PC-3 (cell line): ENCODE measurements at regions not wholly inside any gene's neighbourhood (a gene's known extent, or its start where the extent isn't known, plus 50 kb on each side); places are given as distances from the start of the nearest gene placed in this dataset.

Experiments
- ATAC-seq: fragments of 200-7000 bp; cut with Tn5 transposase; 2 replicates; pipeline ENCODE4 v1.9.1; 2020; ENCODE audit warnings: mild to moderate bottlenecking, moderate library complexity
- BruUV-seq: library from RNA; stranded (reverse); fragments of 400-500 nt; replicated peaks from 2 replicates; lab custom pipeline; 2021; lab: Mats Ljungman, UMichigan
- CTCF ChIA-PET: fragments of 300-600 bp; sonication (Branson Sonifier 250); formaldehyde crosslinking; loops from one replicate; lab custom pipeline; 2022; ENCODE audit warnings: antibody characterized with exemption; lab: Charles Lee
- POLR2A ChIA-PET: fragments of 300-600 bp; sonication (Branson Sonifier 250); formaldehyde crosslinking; loops from one replicate; lab custom pipeline; 2022; ENCODE audit warnings: antibody characterized with exemption; ENCODE audit not compliant: unreplicated experiment; lab: Charles Lee
- DNase-seq: peaks from one replicate; pipeline ENCODE4 v3.0.0-alpha.2; 2015
- H2AFZ ChIP-seq: fragments of 300-600 bp; sonication (generic); 2 replicates; pipeline ENCODE4 v1.6.0; 2016; ENCODE audit warnings: antibody characterized with exemption, low read length
- H3F3A ChIP-seq: fragments of 300-600 bp; sonication (generic); one replicate; pipeline ENCODE4 v1.6.0; 2017; ENCODE audit warnings: antibody characterized with exemption, low read length, control low read depth, mild to moderate bottlenecking; ENCODE audit not compliant: unreplicated experiment
- H3K27ac ChIP-seq: fragments of 300-600 bp; sonication (generic); 2 replicates; pipeline ENCODE4 v1.5.1; 2016; ENCODE audit warnings: mild to moderate bottlenecking, low read length
- H3K27me3 ChIP-seq: fragments of 300-600 bp; sonication (generic); 2 replicates; pipeline ENCODE4 v1.6.1; 2016; ENCODE audit warnings: low read length, mixed read lengths
- H3K36me3 ChIP-seq: fragments of 300-600 bp; sonication (generic); 2 replicates; pipeline ENCODE4 v1.6.1; 2016; ENCODE audit warnings: low read depth, mixed run types, low read length, mixed read lengths
- H3K4me1 ChIP-seq: fragments of 300-600 bp; sonication (generic); 2 replicates; pipeline ENCODE4 v1.5.1; 2016; ENCODE audit warnings: low read length; ENCODE audit not compliant: insufficient read depth
- H3K4me2 ChIP-seq: fragments of 300-600 bp; sonication (generic); 2 replicates; pipeline ENCODE4 v1.6.0; 2016; ENCODE audit warnings: low read length
- H3K4me3 ChIP-seq: fragments of 300-600 bp; sonication (generic); 2 replicates; pipeline ENCODE4 v1.5.1; 2016; ENCODE audit warnings: mild to moderate bottlenecking, low read length, mixed read lengths
- H3K79me2 ChIP-seq: fragments of 300-600 bp; sonication (generic); 2 replicates; pipeline ENCODE4 v1.6.1; 2017; ENCODE audit warnings: low read length, mixed read lengths
- H3K9ac ChIP-seq: fragments of 300-600 bp; sonication (generic); 2 replicates; pipeline ENCODE4 v1.6.0; 2016; ENCODE audit warnings: mild to moderate bottlenecking, low read length
- H3K9me2 ChIP-seq: fragments of 300-600 bp; sonication (generic); replicated peaks from 2 replicates; pipeline ENCODE4 v1.6.1; 2016; ENCODE audit warnings: mixed run types, low read length, mixed read lengths
- H3K9me3 ChIP-seq: fragments of 300-600 bp; sonication (generic); 2 replicates; pipeline ENCODE4 v1.6.1; 2016; ENCODE audit warnings: low read length, mixed read lengths
- H4K20me1 ChIP-seq: fragments of 300-600 bp; sonication (generic); 2 replicates; pipeline ENCODE4 v1.6.1; 2016; ENCODE audit warnings: low read length, mixed read lengths
- CTCF ChIP-seq: fragments of 300-600 bp; sonication (generic); conservative IDR thresholded peaks from 2 replicates; pipeline ENCODE4 v1.5.1; 2017; ENCODE audit warnings: antibody characterized with exemption, low read depth, mild to moderate bottlenecking, low read length
- EZH2 ChIP-seq: fragments of 300-600 bp; sonication (generic); IDR thresholded peaks from one replicate; pipeline ENCODE4 v1.6.1; 2017; ENCODE audit warnings: antibody characterized with exemption, mild to moderate bottlenecking, low read length; ENCODE audit not compliant: unreplicated experiment
- EZH2phosphoT487 ChIP-seq: fragments of 300-600 bp; sonication (generic); IDR thresholded peaks from 2 replicates; pipeline ENCODE4 v1.6.1; 2018; ENCODE audit warnings: mild to moderate bottlenecking, antibody characterized with exemption, low read length, borderline replicate concordance
- intact Hi-C: fragments of 100-400 bp; cut with micrococcal nuclease; formaldehyde crosslinking; loops from 2 replicates; pipeline ENCODE4 v1.9.0; 2023

- Histone ChIP-seq H3K36me3 (no peaks in the 10 kb centered on the region), H3K4me2 (no peak overlapping the region), H2AFZ (0 out of 2 replicates have a peak overlapping the region, but pooled peaks have one; percentile 38), H3K4me1 (peaks cover 5% of the 10 kb centered on the region), H3K79me2 (no peaks in the 10 kb centered on the region), H3K9ac (no peak overlapping the region), H3K4me3 (no peak overlapping the region), H3K9me2 (no peaks in the 10 kb centered on the region), H3K9me3 (no peaks in the 10 kb centered on the region), H3K27me3 (peaks cover 18% of the 10 kb centered on the region), H3K27ac (no peak overlapping the region), H3F3A (no peaks in the 10 kb centered on the region), H4K20me1 (no peaks in the 10 kb centered on the region)
- no peak for TF ChIP-seq EZH2
- no peak for TF ChIP-seq CTCF
- no peak for TF ChIP-seq EZH2phosphoT487
- ChIA-PET POLR2A (no interaction called here), CTCF (no interaction called here)
- intact Hi-C loops: no loop called here
- ATAC-seq (no peak), DNase-seq (no peak)
- BruUV-seq: no TSS peak
Measured at GRCh38 chr12:38155020-38155395, 161.6 kb upstream of the ALG10B start.

GRCh38 chr12:38155526-38156496, 160.8 kb upstream of the ALG10B start:
- Histone ChIP-seq H4K20me1 (no peaks in the 10 kb centered on the region), H3K4me2 (no peak overlapping the region), H3F3A (no peaks in the 10 kb centered on the region), H3K27me3 (peaks cover 18% of the 10 kb centered on the region), H3K9me2 (no peaks in the 10 kb centered on the region), H3K9me3 (no peaks in the 10 kb centered on the region), H3K79me2 (no peaks in the 10 kb centered on the region), H3K4me1 (no peaks in the 10 kb centered on the region), H3K9ac (no peak overlapping the region), H3K27ac (no peak overlapping the region), H3K36me3 (no peaks in the 10 kb centered on the region), H2AFZ (peak overlapping the region; percentile 38; the same call in 1 of the 2 replicates), H3K4me3 (no peak overlapping the region)
- intact Hi-C loops: no loop called here
- ChIA-PET POLR2A (no interaction called here), CTCF (no interaction called here)
- TF ChIP-seq EZH2: no peak
- no peak for TF ChIP-seq EZH2phosphoT487
- no peak for ATAC-seq
- no TSS peak for BruUV-seq
- no peak for DNase-seq

- DNase-seq (no peak), ATAC-seq (no peak)
- ChIA-PET POLR2A (no interaction called here), CTCF (no interaction called here)
- no peak overlapping the region for H3K9ac ChIP-seq
- no peak overlapping the region for H3K4me3 ChIP-seq
- H4K20me1 ChIP-seq: no peaks in the 10 kb centered on the region
- no TSS peak for BruUV-seq
- H2AFZ ChIP-seq: peak overlapping the region; percentile 33; the same call in 1 of the 2 replicates
- peaks cover 18% of the 10 kb centered on the region for H3K27me3 ChIP-seq
- TF ChIP-seq EZH2phosphoT487: no peak
- H3K36me3 ChIP-seq: no peaks in the 10 kb centered on the region
- no peak overlapping the region for H3K4me2 ChIP-seq
- no peaks in the 10 kb centered on the region for H3K4me1 ChIP-seq
- no peaks in the 10 kb centered on the region for H3K9me2 ChIP-seq
- H3F3A ChIP-seq: no peaks in the 10 kb centered on the region
- no peak overlapping the region for H3K27ac ChIP-seq
- intact Hi-C loops: no loop called here
- H3K9me3 ChIP-seq: no peaks in the 10 kb centered on the region
- H3K79me2 ChIP-seq: no peaks in the 10 kb centered on the region
Measured at GRCh38 chr12:38156497-38157245, 159.9 kb upstream of the ALG10B start.
